Testis (tissue), 2 donors: ENCODE measurements at regions not wholly inside any gene's neighbourhood (a gene's known extent, or its start where the extent isn't known, plus 50 kb on each side); places are given as distances from the start of the nearest gene placed in this dataset.

ENCODE experiments used
- POLR2A ChIP-seq: fragments of 450-650 bp; IDR thresholded peaks from one replicate; pipeline ENCODE4 v1.6.1; 2017; ENCODE audit warnings: antibody characterized with exemption, mild to moderate bottlenecking, moderate library complexity
- TF ChIP-seq, protein P1 (sequence below), 3 experiments: fragments of 450-650 bp in 2 of 3; fragments of 200-600 bp in 1 of 3; sonication (generic) in 1 of 3; IDR thresholded peaks; one replicate each; pipeline ENCODE4 v1.5.1; 2016 to 2019; ENCODE audit warnings: antibody characterized with exemption in 3 of 3, mild to moderate bottlenecking in 2 of 3, moderate library complexity in 1 of 3

DNA sequence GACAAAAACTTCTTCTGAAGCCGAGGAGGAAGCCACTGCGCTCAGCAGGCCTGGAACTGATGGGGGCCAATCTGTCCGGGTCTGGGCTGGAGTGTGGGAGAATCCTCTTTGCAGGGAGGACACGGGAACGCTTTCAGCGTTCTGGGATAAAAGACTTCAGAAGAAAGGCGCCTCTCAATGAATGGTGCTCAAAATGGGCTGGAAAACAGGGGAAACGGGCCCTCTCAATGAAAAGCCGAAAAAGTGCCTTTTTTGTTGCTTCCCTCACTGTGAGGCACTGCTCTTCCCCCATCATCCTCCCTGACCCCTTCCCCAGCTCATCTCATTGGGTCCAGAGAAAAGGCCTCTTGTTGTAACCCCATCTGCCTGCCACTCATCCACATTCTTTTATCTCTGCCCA, 119.5 kb upstream of the LRIG1 start:
- TF ChIP-seq, protein P1, sequence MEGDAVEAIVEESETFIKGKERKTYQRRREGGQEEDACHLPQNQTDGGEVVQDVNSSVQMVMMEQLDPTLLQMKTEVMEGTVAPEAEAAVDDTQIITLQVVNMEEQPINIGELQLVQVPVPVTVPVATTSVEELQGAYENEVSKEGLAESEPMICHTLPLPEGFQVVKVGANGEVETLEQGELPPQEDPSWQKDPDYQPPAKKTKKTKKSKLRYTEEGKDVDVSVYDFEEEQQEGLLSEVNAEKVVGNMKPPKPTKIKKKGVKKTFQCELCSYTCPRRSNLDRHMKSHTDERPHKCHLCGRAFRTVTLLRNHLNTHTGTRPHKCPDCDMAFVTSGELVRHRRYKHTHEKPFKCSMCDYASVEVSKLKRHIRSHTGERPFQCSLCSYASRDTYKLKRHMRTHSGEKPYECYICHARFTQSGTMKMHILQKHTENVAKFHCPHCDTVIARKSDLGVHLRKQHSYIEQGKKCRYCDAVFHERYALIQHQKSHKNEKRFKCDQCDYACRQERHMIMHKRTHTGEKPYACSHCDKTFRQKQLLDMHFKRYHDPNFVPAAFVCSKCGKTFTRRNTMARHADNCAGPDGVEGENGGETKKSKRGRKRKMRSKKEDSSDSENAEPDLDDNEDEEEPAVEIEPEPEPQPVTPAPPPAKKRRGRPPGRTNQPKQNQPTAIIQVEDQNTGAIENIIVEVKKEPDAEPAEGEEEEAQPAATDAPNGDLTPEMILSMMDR (IDR thresholded peaks at IDR 0.05), result no peak
- no peak for TF ChIP-seq POLR2A
